SJCRH30 (cell line): ENCODE measurements at regions not wholly inside any gene's neighbourhood (a gene's known extent, or its start where the extent isn't known, plus 50 kb on each side); places are given as distances from the start of the nearest gene placed in this dataset.
"Not testable (repeated sequence)": the region's sequence is repeated elsewhere in the genome, so short reads cannot be mapped to it uniquely, and the experiment has no call there.

Source experiments
- DNase-seq, 2 experiments: peaks; one replicate each; pipeline ENCODE4 v3.0.0-alpha.2; 2015 to 2020
- H3K27ac ChIP-seq: fragments of 250-450 bp; sonication (Bioruptor Pico); 2 replicates; pipeline ENCODE4 v1.5.1; 2020; ENCODE audit warnings: mild to moderate bottlenecking, moderate library complexity
- H3K27me3 ChIP-seq: fragments of 250-450 bp; sonication (Bioruptor Pico); 2 replicates; pipeline ENCODE4 v1.5.1; 2020; ENCODE audit warnings: mild to moderate bottlenecking, moderate library complexity
- H3K36me3 ChIP-seq: fragments of 250-450 bp; sonication (Bioruptor Pico); 2 replicates; pipeline ENCODE4 v1.5.1; 2020; ENCODE audit warnings: mild to moderate bottlenecking, moderate library complexity
- H3K4me1 ChIP-seq: fragments of 250-450 bp; sonication (Bioruptor Pico); 2 replicates; pipeline ENCODE4 v1.5.1; 2020; ENCODE audit warnings: mild to moderate bottlenecking, moderate library complexity
- H3K4me3 ChIP-seq: fragments of 250-450 bp; sonication (Bioruptor Pico); 2 replicates; pipeline ENCODE4 v1.5.1; 2020; ENCODE audit warnings: mild to moderate bottlenecking, moderate library complexity
- H3K9me3 ChIP-seq: fragments of 250-450 bp; sonication (Bioruptor Pico); replicated peaks from 2 replicates; pipeline ENCODE4 v1.5.1; 2020; ENCODE audit warnings: mild to moderate bottlenecking, moderate library complexity

- Histone ChIP-seq H3K9me3 (no peaks in the 10 kb centered on the region), H3K36me3 (no peaks in the 10 kb centered on the region), H3K27me3 (no peaks in the 10 kb centered on the region), H3K4me1 (no peaks in the 10 kb centered on the region), H3K27ac (no peak overlapping the region), H3K4me3 (no peak overlapping the region)
- no peak for DNase-seq
Observed at GRCh38 chr18:35810520-35810919, 162.0 kb upstream of the RMP24 start.

GRCh38 chr18:35811896-35812295 lies 160.6 kb upstream of the RMP24 start:
- Histone ChIP-seq H3K27ac (no peak overlapping the region), H3K27me3 (no peaks in the 10 kb centered on the region), H3K4me3 (no peak overlapping the region), H3K36me3 (no peaks in the 10 kb centered on the region), H3K9me3 (no peaks in the 10 kb centered on the region), H3K4me1 (no peaks in the 10 kb centered on the region)
- no peak for DNase-seq

GRCh38 chr18:35815011-35815410 lies 157.5 kb upstream of the RMP24 start:
- not testable (repeated sequence) for H3K4me1 ChIP-seq, DNase-seq, H3K27me3 ChIP-seq, H3K36me3 ChIP-seq, H3K4me3 ChIP-seq, H3K9me3 ChIP-seq, H3K27ac ChIP-seq

DNA sequence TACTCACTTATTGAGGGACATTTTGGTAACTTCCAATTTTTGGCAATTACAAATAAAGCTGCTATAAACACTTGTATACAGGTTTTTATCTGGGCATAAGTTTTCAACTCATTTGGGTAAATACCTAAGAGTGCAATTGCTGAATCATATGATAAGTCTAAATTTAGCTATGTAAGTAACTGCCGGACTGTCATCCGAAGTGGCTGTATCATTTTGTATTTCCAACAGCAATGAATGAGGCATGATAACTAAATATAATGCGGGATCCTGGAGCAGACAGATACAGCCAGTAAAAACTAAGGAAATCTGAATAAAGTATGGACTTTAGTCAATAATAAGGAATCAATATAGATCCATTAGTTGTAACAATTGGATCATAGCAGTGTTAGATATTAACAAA lies 156.5 kb upstream of the RMP24 start:
- no peak overlapping the region for H3K27ac ChIP-seq
- no peaks in the 10 kb centered on the region for H3K4me1 ChIP-seq
- H3K9me3 ChIP-seq, result no peaks in the 10 kb centered on the region
- H3K27me3 ChIP-seq, result no peaks in the 10 kb centered on the region
- no peak for DNase-seq
- no peaks in the 10 kb centered on the region for H3K36me3 ChIP-seq
- no peak overlapping the region for H3K4me3 ChIP-seq

DNA sequence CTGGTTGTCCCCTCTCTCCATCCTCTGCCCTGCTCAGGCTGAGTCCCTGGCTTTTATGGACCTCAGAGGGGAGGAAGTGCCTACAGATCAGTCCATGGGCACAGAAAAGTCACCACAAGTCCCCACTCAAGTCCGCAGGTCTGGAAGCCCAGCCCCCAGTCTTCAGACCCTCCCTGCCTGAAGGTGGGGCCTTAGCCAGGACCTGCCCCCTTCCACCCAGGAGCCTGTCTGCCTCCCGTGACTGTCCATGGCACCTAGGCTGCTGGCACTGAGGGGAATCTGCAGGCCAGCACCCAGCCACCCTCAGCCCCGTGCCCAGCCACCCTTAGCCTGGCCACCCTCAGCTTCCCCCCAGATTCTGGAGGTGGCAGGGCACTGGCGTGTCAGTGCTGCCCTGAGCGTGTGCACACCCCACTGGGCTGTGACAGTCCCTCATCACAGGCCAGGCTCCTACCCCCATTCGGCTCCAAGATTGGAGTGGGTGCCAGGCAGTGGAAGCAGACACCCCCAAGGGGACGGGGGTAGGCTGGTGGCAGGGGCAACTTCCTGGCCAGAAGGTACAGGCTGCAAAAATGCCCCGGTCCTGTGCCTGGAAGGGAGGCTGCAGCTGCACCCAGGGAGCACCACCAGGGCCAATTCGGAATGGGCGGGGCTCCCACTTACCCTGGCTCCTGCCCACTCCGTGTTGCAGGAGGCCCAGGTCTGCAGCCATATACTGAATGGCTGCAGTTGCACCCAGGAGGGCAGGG lies 154.7 kb upstream of the RMP24 start:
- H3K27me3 ChIP-seq, result no peaks in the 10 kb centered on the region
- H3K9me3 ChIP-seq, result no peaks in the 10 kb centered on the region
- DNase-seq, result no peak

GRCh38 chr18:35818353-35818667 lies 154.2 kb upstream of the RMP24 start:
- no peak overlapping the region for H3K4me3 ChIP-seq
- DNase-seq, result no peak
- H3K27ac ChIP-seq, result no peak overlapping the region
- H3K36me3 ChIP-seq, result no peaks in the 10 kb centered on the region
- no peaks in the 10 kb centered on the region for H3K27me3 ChIP-seq
- H3K4me1 ChIP-seq, result no peaks in the 10 kb centered on the region
- H3K9me3 ChIP-seq, result no peaks in the 10 kb centered on the region

More for the DNA sequence above, 154.7 kb upstream of the RMP24 start:
- Histone ChIP-seq H3K36me3 (no peaks in the 10 kb centered on the region), H3K27ac (no peak overlapping the region), H3K4me1 (no peaks in the 10 kb centered on the region), H3K4me3 (no peak overlapping the region)

GRCh38 chr18:35822413-35822812 lies 150.1 kb upstream of the RMP24 start:
- no peaks in the 10 kb centered on the region for H3K36me3 ChIP-seq
- no peak overlapping the region for H3K4me3 ChIP-seq
- no peaks in the 10 kb centered on the region for H3K9me3 ChIP-seq
- H3K4me1 ChIP-seq, result no peaks in the 10 kb centered on the region
- no peak overlapping the region for H3K27ac ChIP-seq
- H3K27me3 ChIP-seq, result no peaks in the 10 kb centered on the region
- no peak for DNase-seq

- no peaks in the 10 kb centered on the region for H3K27me3 ChIP-seq
- no peak overlapping the region for H3K27ac ChIP-seq
- H3K9me3 ChIP-seq, result no peaks in the 10 kb centered on the region
- DNase-seq, result no peak
- H3K4me1 ChIP-seq, result no peaks in the 10 kb centered on the region
- H3K36me3 ChIP-seq, result no peaks in the 10 kb centered on the region
- no peak overlapping the region for H3K4me3 ChIP-seq
Observed at GRCh38 chr18:35826477-35826876, 146.0 kb upstream of the RMP24 start.

- Histone ChIP-seq H3K27me3 (no peaks in the 10 kb centered on the region), H3K4me3 (no peak overlapping the region), H3K27ac (no peak overlapping the region), H3K36me3 (no peaks in the 10 kb centered on the region), H3K9me3 (no peaks in the 10 kb centered on the region), H3K4me1 (no peaks in the 10 kb centered on the region)
- DNase-seq, result no peak
Observed at GRCh38 chr18:35827275-35827902, 145.1 kb upstream of the RMP24 start.

DNA sequence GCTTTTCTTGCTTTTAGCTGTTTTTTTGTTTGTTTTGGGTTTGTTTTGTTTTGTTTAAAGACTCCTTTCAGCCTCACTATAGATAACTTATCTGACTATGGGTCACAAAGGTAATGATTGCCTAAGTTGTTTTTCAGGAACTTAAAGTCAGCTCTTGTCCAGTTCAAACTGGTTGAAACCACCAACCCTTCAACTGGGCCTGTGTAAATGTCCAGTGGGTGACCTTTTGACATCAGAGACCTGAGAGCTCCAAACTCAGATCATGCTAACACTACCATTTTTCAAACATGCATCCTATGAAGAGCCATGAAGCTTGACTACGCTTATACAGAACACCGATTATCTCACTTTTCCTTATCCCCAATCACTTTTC lies 144.6 kb upstream of the RMP24 start:
- Histone ChIP-seq H3K4me1 (no peaks in the 10 kb centered on the region), H3K9me3 (no peaks in the 10 kb centered on the region), H3K27me3 (no peaks in the 10 kb centered on the region), H3K36me3 (no peaks in the 10 kb centered on the region), H3K4me3 (no peak overlapping the region), H3K27ac (no peak overlapping the region)
- no peak for DNase-seq

- H3K36me3 ChIP-seq, result no peaks in the 10 kb centered on the region
- no peak overlapping the region for H3K4me3 ChIP-seq
- H3K27ac ChIP-seq, result no peak overlapping the region
- H3K9me3 ChIP-seq, result no peaks in the 10 kb centered on the region
- no peaks in the 10 kb centered on the region for H3K4me1 ChIP-seq
- DNase-seq, result no peak
- H3K27me3 ChIP-seq, result no peaks in the 10 kb centered on the region
Observed at GRCh38 chr18:35828591-35828990, 143.9 kb upstream of the RMP24 start.

- H3K27me3 ChIP-seq, result no peaks in the 10 kb centered on the region
Observed at GRCh38 chr18:35835366-35835765, 137.1 kb upstream of the RMP24 start.

DNA sequence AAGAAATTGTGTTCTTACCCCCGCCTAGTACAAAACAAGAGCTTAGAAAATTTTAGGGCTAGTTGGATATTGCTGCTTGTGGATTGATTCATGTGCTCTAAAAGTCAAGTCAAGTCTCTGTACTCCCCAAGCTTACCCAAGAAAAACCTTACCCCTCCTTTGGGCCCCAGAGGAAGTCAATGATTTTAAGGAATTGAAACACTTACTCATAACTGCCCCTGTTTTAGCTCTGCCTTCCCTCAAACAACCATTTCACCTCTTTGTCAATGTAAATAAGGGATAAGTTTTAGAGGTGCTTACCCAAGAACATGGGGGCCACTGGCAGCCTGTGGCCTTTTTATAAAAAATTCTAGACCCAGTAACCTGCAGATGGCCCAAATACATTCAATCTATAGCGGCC lies 136.6 kb upstream of the RMP24 start:
- H3K27ac ChIP-seq, result no peak overlapping the region
- no peaks in the 10 kb centered on the region for H3K27me3 ChIP-seq
- no peaks in the 10 kb centered on the region for H3K36me3 ChIP-seq
- no peaks in the 10 kb centered on the region for H3K9me3 ChIP-seq
- H3K4me1 ChIP-seq, result no peaks in the 10 kb centered on the region
- DNase-seq, result no peak
- no peak overlapping the region for H3K4me3 ChIP-seq

More at GRCh38 chr18:35835366-35835765, 137.1 kb upstream of the RMP24 start:
- Histone ChIP-seq H3K4me1 (no peaks in the 10 kb centered on the region), H3K27ac (no peak overlapping the region), H3K9me3 (no peaks in the 10 kb centered on the region), H3K36me3 (no peaks in the 10 kb centered on the region), H3K4me3 (no peak overlapping the region)
- DNase-seq, result no peak

- no peaks in the 10 kb centered on the region for H3K27me3 ChIP-seq
Observed at GRCh38 chr18:35836932-35837331, 135.5 kb upstream of the RMP24 start.

DNA sequence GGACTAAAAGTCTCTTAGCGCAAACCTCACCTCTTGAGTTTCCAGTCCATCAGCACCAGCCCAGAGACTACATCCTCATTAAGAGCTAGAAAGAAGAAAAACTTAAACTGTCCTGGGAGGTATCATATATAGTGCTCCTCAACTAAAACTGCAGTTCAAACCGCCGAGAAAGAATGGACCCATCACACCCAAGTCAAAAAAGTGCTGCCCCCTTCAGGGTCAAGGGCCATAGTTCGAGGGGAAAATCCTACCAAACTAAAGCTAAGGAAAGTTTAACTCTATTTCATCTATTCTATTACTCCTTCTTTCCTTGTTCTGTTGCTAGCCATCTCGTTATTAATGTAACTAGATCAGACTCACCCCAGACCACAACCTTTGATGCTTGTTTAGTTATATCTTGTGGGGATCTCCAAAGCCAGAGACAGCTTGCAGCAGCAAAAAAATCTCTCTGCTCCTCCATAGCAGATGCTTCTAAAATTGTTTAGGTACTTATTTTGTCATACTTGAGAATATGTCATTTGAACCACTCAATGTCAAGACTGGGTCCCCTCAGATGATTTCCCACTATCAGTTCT lies 134.5 kb upstream of the RMP24 start:
- no peaks in the 10 kb centered on the region for H3K36me3 ChIP-seq
- no peaks in the 10 kb centered on the region for H3K9me3 ChIP-seq
- no peak overlapping the region for H3K4me3 ChIP-seq
- no peak for DNase-seq
- H3K27ac ChIP-seq, result no peak overlapping the region
- H3K27me3 ChIP-seq, result no peaks in the 10 kb centered on the region
- H3K4me1 ChIP-seq, result no peaks in the 10 kb centered on the region

More at GRCh38 chr18:35836932-35837331, 135.5 kb upstream of the RMP24 start:
- no peak for DNase-seq
- H3K27ac ChIP-seq, result no peak overlapping the region
- H3K36me3 ChIP-seq, result no peaks in the 10 kb centered on the region
- no peak overlapping the region for H3K4me3 ChIP-seq
- no peaks in the 10 kb centered on the region for H3K4me1 ChIP-seq
- H3K9me3 ChIP-seq, result no peaks in the 10 kb centered on the region

DNA sequence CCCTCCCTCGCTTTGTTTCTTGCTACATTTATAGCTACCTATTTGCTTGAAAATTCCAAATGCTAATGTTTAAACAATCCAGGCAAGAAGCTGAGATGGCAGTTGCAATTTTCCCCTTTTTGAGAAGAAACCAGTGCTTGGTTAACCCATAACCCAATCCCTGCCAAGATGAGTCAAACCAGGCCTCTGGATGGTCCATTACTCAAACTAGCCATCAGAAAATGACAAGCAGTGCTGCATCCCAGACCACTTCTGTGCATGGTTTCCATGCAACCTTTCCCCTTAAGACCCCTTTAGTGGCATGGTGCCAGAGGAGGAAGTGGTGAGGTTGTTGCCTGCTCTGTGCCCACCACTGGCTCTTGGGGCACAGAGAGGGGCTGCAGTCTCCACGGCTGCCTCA lies 131.2 kb upstream of the RMP24 start:
- Histone ChIP-seq H3K36me3 (no peaks in the 10 kb centered on the region), H3K4me3 (no peak overlapping the region), H3K27me3 (no peaks in the 10 kb centered on the region), H3K4me1 (no peaks in the 10 kb centered on the region), H3K27ac (no peak overlapping the region), H3K9me3 (no peaks in the 10 kb centered on the region)
- no peak for DNase-seq
